ENCODE measurements at regions not wholly inside any gene's neighbourhood (a gene's known extent, or its start where the extent isn't known, plus 50 kb on each side); places are given as distances from the start of the nearest gene placed in this dataset.

DNA sequence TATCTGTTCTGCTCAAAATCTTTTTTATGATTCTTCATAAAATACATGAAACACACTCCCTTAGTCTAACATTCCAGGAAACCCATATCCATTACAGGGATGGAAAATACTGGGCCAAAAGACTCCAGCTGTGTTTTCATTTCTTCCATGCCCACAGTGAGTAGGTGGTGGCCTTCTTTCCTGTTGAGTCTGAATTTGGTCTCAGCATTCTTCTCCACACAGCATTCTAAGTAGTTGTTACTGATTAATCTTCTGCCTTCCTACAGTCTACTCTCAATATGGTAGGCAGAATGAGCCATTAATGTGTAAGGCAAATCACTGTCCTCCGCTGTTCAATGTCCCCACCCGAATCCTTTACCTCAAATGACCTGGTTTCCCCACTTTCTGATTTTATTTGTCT, 370.6 kb upstream of the RPS6KA3 start:
- Histone ChIP-seq H3K4me1 (ENCODE audit: low read length) (peaks cover 5% of the 10 kb centered on the region), H4K20me1 (ENCODE audit: insufficient read depth, low read depth, low read length) (no peaks in the 10 kb centered on the region), H3K36me3 (ENCODE audit: insufficient read depth, low read length) (no peaks in the 10 kb centered on the region), H3K9me2 (replicated peaks; ENCODE audit: insufficient read depth, low read length) (no peaks in the 10 kb centered on the region), H3K4me3 (ENCODE audit: low read length) (no peak overlapping the region), H3K9ac (ENCODE audit: low read length) (no peak overlapping the region), H3K9me3 (ENCODE audit: low read length) (no peaks in the 10 kb centered on the region), H3K27me3 (ENCODE audit: low read length) (no peaks in the 10 kb centered on the region), H3K4me2 (ENCODE audit: low read depth, low read length, poor library complexity, severe bottlenecking) (no peak overlapping the region), H3K27ac (ENCODE audit: low read length) (no peak overlapping the region), H2AFZ (ENCODE audit: low read length) (no peak overlapping the region), H3K79me2 (ENCODE audit: low read length) (no peaks in the 10 kb centered on the region)
- no peak for DNase-seq

DNA sequence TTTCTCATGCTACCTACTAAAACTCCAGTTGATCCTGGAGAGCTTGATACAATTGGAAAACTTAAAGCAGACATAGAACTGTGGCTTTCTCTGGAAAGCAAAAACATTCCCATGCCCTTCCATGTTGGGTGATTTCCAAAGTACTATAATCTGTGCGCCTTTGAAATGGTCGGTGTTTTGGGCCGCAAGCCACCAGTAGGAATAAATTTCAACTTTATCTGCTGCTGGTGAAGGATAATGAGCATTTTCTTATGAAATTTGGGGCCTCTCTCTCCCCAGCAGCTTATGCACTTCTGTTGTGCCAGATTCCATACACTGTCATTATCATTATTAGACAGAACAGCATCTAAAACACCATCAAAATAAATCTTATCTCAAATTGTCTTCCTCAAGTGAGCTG, 366.7 kb upstream of the RPS6KA3 start:
- no peak for DNase-seq
- Histone ChIP-seq H3K4me1 (ENCODE audit: low read length) (peaks cover 5% of the 10 kb centered on the region), H4K20me1 (ENCODE audit: insufficient read depth, low read depth, low read length) (no peaks in the 10 kb centered on the region), H3K27ac (ENCODE audit: low read length) (no peak overlapping the region), H3K36me3 (ENCODE audit: insufficient read depth, low read length) (no peaks in the 10 kb centered on the region), H3K9me3 (ENCODE audit: low read length) (no peaks in the 10 kb centered on the region; the same call in 1 of the 2 replicates), H3K4me3 (ENCODE audit: low read length) (no peak overlapping the region), H3K9me2 (replicated peaks; ENCODE audit: insufficient read depth, low read length) (no peaks in the 10 kb centered on the region), H3K9ac (ENCODE audit: low read length) (no peak overlapping the region), H2AFZ (ENCODE audit: low read length) (no peak overlapping the region), H3K27me3 (ENCODE audit: low read length) (no peaks in the 10 kb centered on the region), H3K79me2 (ENCODE audit: low read length) (no peaks in the 10 kb centered on the region), H3K4me2 (ENCODE audit: low read depth, low read length, poor library complexity, severe bottlenecking) (no peak overlapping the region)

DNA sequence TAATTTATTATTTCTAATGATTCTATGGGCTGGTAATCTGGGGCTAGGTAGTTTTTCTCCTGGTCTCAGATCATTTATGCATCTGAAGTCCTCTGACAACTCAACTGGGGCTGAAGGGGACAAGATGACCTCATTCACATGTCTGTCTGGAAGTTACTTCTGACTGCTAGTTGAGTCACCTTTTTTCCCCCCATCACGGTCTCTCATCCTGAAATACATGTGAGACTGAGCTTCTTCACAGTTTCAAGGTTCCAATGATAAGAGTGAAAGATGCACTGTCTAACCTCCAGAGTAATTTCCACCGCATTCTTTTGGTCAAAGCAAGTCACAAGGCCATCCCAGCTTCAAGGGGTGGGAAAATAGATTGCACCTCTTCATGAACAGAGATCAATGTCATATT, 356.7 kb upstream of the RPS6KA3 start:
- Histone ChIP-seq H3K36me3 (ENCODE audit: insufficient read depth, low read length) (no peaks in the 10 kb centered on the region), H3K79me2 (ENCODE audit: low read length) (no peaks in the 10 kb centered on the region), H3K4me2 (ENCODE audit: low read depth, low read length, poor library complexity, severe bottlenecking) (no peak overlapping the region), H3K27me3 (ENCODE audit: low read length) (no peaks in the 10 kb centered on the region), H3K9me3 (ENCODE audit: low read length) (no peaks in the 10 kb centered on the region), H2AFZ (ENCODE audit: low read length) (no peak overlapping the region), H3K4me1 (ENCODE audit: low read length) (no peaks in the 10 kb centered on the region), H3K9ac (ENCODE audit: low read length) (no peak overlapping the region), H4K20me1 (ENCODE audit: insufficient read depth, low read depth, low read length) (no peaks in the 10 kb centered on the region), H3K4me3 (ENCODE audit: low read length) (no peak overlapping the region), H3K27ac (ENCODE audit: low read length) (no peak overlapping the region), H3K9me2 (replicated peaks; ENCODE audit: insufficient read depth, low read length) (no peaks in the 10 kb centered on the region)
- no peak for DNase-seq

DNA sequence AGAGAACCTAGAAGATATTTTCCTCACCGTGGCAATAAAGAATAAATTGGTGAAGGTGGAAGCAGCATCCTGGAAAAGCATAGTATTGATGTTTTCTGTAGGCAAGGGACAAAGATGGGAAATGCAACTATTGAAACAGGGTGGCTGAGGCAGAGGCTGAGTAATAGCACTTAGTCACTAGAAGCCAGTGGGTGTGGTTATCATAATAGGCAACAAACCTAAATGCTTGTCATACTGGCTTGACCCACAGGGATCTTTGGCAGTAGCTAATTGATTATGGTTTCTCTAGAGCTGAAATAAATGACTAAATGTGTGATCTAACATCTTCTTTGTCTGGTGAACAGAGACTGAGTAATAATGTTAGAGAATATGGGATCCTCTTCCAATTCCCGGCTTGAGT, 353.6 kb upstream of the RPS6KA3 start:
- Histone ChIP-seq H3K4me3 (ENCODE audit: low read length) (no peak overlapping the region), H3K27me3 (ENCODE audit: low read length) (no peaks in the 10 kb centered on the region), H3K27ac (ENCODE audit: low read length) (no peak overlapping the region), H4K20me1 (ENCODE audit: insufficient read depth, low read depth, low read length) (no peaks in the 10 kb centered on the region), H3K36me3 (ENCODE audit: insufficient read depth, low read length) (no peaks in the 10 kb centered on the region), H3K9me2 (replicated peaks; ENCODE audit: insufficient read depth, low read length) (no peaks in the 10 kb centered on the region), H3K9ac (ENCODE audit: low read length) (no peak overlapping the region), H3K4me1 (ENCODE audit: low read length) (no peaks in the 10 kb centered on the region), H2AFZ (ENCODE audit: low read length) (no peak overlapping the region), H3K79me2 (ENCODE audit: low read length) (no peaks in the 10 kb centered on the region), H3K4me2 (ENCODE audit: low read depth, low read length, poor library complexity, severe bottlenecking) (no peak overlapping the region), H3K9me3 (ENCODE audit: low read length) (no peaks in the 10 kb centered on the region)
- DNase-seq = no peak

DNA sequence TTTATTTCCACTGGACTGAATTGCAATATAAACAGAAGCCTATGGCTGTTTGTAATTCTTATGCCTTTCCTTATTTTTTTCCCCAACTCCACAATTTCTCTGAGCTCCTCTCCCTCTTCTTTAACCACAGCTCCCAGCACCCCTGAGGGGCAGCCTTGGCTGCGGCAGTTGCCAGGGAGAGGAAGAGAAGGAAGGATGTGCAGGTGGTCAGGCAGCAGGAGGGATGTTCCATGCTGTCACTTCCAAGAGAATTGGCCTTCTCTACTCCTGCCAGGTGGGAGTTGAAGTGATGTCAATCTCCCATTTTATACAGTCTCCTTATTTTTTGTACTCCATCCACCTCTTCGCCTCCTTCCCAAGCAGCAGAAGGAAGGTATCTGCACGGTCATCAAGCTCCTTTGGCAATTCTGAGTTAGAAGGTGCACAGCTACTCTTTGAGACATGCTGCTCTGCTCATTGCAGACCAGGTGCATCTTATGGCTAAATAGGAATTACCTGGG, 343.3 kb upstream of the RPS6KA3 start:
- Histone ChIP-seq H3K4me2 (ENCODE audit: low read depth, low read length, poor library complexity, severe bottlenecking) (no peak overlapping the region), H3K27me3 (ENCODE audit: low read length) (no peaks in the 10 kb centered on the region), H3K9me3 (ENCODE audit: low read length) (no peaks in the 10 kb centered on the region; the same call in 1 of the 2 replicates), H4K20me1 (ENCODE audit: insufficient read depth, low read depth, low read length) (no peaks in the 10 kb centered on the region), H3K4me3 (ENCODE audit: low read length) (no peak overlapping the region), H2AFZ (ENCODE audit: low read length) (no peak overlapping the region), H3K36me3 (ENCODE audit: insufficient read depth, low read length) (no peaks in the 10 kb centered on the region), H3K27ac (ENCODE audit: low read length) (no peak overlapping the region), H3K9ac (ENCODE audit: low read length) (no peak overlapping the region), H3K79me2 (ENCODE audit: low read length) (no peaks in the 10 kb centered on the region), H3K9me2 (replicated peaks; ENCODE audit: insufficient read depth, low read length) (no peaks in the 10 kb centered on the region), H3K4me1 (ENCODE audit: low read length) (no peaks in the 10 kb centered on the region)
- no peak for DNase-seq

DNA sequence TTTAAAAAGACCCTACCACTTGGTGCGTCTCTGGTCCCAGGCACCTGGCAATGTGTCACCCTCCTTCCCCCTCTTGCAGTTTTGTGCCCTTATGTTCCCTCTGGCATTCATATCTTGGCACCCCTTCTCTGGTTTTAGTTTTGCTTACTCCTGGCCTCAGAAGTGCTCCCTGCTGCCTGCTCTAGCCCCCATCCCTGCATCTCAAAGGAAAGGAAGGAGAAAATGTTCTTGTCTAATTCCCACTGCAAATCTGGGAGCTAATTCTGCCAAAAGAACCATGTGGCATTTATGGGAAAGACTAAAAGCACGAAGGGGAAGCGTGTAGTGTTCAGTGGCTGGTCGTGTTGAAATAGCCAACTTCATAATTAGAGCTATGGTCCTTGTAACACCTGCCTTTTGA, 340.1 kb upstream of the RPS6KA3 start:
- Histone ChIP-seq H3K4me1 (ENCODE audit: low read length) (no peaks in the 10 kb centered on the region), H2AFZ (ENCODE audit: low read length) (no peak overlapping the region), H3K9me3 (ENCODE audit: low read length) (no peaks in the 10 kb centered on the region), H3K4me2 (ENCODE audit: low read depth, low read length, poor library complexity, severe bottlenecking) (no peak overlapping the region), H3K27ac (ENCODE audit: low read length) (no peak overlapping the region), H3K36me3 (ENCODE audit: insufficient read depth, low read length) (no peaks in the 10 kb centered on the region), H3K9ac (ENCODE audit: low read length) (no peak overlapping the region), H3K9me2 (replicated peaks; ENCODE audit: insufficient read depth, low read length) (no peaks in the 10 kb centered on the region), H3K79me2 (ENCODE audit: low read length) (no peaks in the 10 kb centered on the region), H3K27me3 (ENCODE audit: low read length) (no peaks in the 10 kb centered on the region), H4K20me1 (ENCODE audit: insufficient read depth, low read depth, low read length) (no peaks in the 10 kb centered on the region), H3K4me3 (ENCODE audit: low read length) (no peak overlapping the region)
- DNase-seq = no peak

DNA sequence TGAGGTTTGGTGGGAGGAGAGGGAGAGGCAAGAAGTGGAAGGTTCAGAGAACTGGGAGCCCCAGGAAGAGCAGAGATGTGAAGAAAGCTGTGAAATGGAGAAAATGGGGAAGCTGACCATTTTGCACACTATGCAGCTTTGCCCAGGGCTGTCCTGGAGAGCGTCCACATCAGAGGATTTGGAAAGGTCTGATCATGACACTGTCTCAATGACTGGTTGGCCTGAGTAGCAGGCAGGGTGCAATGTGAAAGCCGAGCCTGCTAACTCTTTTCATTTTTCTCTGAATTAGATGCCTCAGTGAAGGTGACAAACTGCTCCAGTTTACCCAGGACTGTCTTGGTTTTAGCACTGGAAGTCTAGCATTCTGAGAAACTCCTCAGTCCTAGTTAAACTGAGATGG, 330.1 kb upstream of the RPS6KA3 start:
- Histone ChIP-seq H4K20me1 (ENCODE audit: insufficient read depth, low read depth, low read length) (no peaks in the 10 kb centered on the region), H3K4me2 (ENCODE audit: low read depth, low read length, poor library complexity, severe bottlenecking) (no peak overlapping the region), H3K9me3 (ENCODE audit: low read length) (no peaks in the 10 kb centered on the region; the same call in 1 of the 2 replicates), H3K4me3 (ENCODE audit: low read length) (no peak overlapping the region), H3K9me2 (replicated peaks; ENCODE audit: insufficient read depth, low read length) (no peaks in the 10 kb centered on the region), H2AFZ (ENCODE audit: low read length) (no peak overlapping the region), H3K79me2 (ENCODE audit: low read length) (no peaks in the 10 kb centered on the region), H3K27me3 (ENCODE audit: low read length) (no peaks in the 10 kb centered on the region), H3K9ac (ENCODE audit: low read length) (no peak overlapping the region), H3K27ac (ENCODE audit: low read length) (no peak overlapping the region), H3K36me3 (ENCODE audit: insufficient read depth, low read length) (no peaks in the 10 kb centered on the region), H3K4me1 (ENCODE audit: low read length) (no peaks in the 10 kb centered on the region)
- DNase-seq = no peak

DNA sequence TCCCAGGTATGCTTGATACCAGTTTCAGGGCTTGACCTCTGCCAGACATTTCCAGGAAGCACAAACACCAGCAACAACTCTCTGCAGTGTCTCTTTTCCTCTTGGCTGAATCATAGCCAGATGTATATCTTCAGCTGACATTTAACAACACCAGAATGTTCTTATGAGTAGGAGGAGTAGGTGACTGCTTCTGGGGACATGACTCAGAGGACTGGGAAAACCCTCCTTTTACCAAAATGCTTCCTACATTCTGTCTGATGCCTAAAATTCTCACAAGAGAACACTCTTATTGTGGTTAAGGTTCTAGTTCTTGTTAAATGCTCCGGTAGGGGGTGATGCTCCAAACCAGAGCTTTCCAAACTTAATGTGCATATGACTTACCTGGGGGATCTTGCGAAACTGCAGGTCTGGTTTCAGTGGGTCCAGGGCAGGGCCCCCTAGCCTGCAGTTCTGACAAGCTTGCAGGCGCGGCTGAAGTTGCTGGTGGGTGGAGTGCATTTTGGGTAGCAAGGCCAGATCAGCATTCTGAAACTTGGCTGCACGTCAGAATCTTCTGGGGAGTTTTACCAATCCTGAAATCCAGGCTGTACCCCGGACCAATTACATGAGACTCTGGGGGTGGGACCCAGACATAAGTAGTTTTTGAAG, 329.3 kb upstream of the RPS6KA3 start:
- Histone ChIP-seq H2AFZ (ENCODE audit: low read length) (no peak overlapping the region), H4K20me1 (ENCODE audit: insufficient read depth, low read depth, low read length) (no peaks in the 10 kb centered on the region), H3K9me2 (replicated peaks; ENCODE audit: insufficient read depth, low read length) (no peaks in the 10 kb centered on the region), H3K4me3 (ENCODE audit: low read length) (no peak overlapping the region), H3K9me3 (ENCODE audit: low read length) (no peaks in the 10 kb centered on the region; the same call in 1 of the 2 replicates), H3K4me2 (ENCODE audit: low read depth, low read length, poor library complexity, severe bottlenecking) (no peak overlapping the region), H3K27ac (ENCODE audit: low read length) (no peak overlapping the region), H3K36me3 (ENCODE audit: insufficient read depth, low read length) (no peaks in the 10 kb centered on the region), H3K9ac (ENCODE audit: low read length) (no peak overlapping the region), H3K4me1 (ENCODE audit: low read length) (no peaks in the 10 kb centered on the region), H3K27me3 (ENCODE audit: low read length) (no peaks in the 10 kb centered on the region), H3K79me2 (ENCODE audit: low read length) (no peaks in the 10 kb centered on the region)
- DNase-seq = no peak
